GM19043 (cell line): ENCODE measurements at regions not wholly inside any gene's neighbourhood (a gene's known extent, or its start where the extent isn't known, plus 50 kb on each side); places are given as distances from the start of the nearest gene placed in this dataset.
"Not testable (repeated sequence)": the region's sequence is repeated elsewhere in the genome, so short reads cannot be mapped to it uniquely, and the experiment has no call there.

Experiments
- ATAC-seq: cut with Tn5 transposase; IDR thresholded peaks from one replicate; pipeline ENCODE4 v1.9.1; 2021; ENCODE audit warnings: low read depth; ENCODE audit not compliant: unreplicated experiment

DNA sequence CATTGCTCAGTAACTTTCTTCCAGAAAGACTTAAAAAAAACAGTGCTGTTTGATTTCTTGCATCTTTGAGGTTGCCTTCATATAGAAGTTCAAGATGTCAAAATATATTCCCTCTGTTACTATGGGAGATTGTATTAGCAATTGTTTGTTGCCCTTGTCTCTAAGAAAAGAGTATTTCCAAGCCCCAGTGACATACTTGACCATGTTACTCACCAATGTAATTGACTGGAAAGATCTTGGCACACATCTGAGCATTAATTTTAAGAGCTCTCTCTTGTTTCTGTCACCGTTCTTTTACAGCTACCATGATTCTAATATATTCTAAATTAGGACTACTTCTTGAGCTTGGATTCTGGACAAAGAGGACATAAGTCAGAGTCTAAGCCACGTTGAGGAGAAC lies 902.7 kb upstream of the EPHA5 start:
- no peak for ATAC-seq

DNA sequence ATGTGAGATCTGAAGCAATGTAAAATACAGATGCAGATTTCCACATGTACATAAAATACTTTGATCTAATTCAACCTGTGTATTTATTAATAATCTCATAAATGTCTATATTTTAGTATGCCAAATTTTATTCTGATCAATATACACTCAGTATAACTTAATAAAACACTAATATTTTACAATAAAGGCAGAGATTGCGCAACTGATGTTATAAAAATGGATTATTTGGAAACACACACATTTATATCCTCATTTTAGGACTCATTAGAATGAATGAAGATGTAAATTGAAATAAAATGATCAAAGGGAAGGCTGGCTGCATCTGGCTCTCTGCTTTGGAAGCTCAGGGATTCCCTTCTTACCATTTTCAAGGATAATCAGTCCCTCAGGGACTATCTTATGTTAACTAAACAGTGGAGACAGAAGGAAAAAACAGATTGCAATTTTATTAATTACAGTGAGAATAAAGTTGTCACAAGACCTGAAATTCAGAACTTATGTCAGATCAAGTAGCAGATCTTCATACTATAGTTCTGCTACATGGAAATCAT lies 900.9 kb upstream of the EPHA5 start:
- ATAC-seq = no peak

- no peak for ATAC-seq
These were observed 898.9 kb upstream of the EPHA5 start for GRCh38 chr4:66569228-66569627.

- no peak for ATAC-seq
These were observed 898.1 kb upstream of the EPHA5 start for GRCh38 chr4:66568431-66568830.

GRCh38 chr4:66568001-66568400 lies 897.7 kb upstream of the EPHA5 start:
- no peak for ATAC-seq

DNA sequence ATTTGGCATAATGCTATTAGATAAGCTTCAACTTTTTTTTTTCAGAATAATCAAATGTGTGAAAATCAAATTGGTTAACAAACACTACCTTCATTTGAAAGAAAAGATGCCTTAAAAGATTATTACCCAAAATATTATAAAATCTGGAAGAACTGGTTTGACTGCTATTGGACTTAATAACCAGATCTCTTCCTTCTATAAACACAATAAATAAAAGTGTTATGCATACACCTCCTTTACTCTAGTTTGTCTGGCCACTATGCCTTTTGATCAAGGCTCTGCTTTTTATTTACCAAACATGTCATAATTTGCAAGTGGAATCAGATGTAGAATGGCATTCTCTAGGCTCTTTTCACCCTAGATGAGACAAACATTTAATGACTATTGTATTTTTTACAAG lies 897.3 kb upstream of the EPHA5 start:
- no peak for ATAC-seq

DNA sequence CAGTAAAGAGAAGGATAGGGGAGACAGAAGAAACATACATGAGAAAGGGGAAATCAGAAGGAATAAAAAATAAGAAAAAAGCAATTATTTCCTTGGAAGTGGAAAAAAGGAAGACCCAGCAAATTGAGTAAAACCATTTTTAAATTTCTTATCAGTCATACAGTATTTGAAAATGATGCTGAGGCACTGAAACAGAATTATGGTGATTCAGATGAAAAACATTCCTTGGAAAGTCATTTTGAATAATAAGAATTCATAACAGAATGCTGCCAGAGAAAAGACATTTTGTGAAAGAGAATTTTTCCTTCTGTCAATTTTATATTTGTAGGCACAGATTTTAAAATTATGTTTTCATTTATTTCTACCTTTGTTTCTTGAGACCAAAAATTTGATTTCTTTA lies 895.5 kb upstream of the EPHA5 start:
- ATAC-seq = no peak

DNA sequence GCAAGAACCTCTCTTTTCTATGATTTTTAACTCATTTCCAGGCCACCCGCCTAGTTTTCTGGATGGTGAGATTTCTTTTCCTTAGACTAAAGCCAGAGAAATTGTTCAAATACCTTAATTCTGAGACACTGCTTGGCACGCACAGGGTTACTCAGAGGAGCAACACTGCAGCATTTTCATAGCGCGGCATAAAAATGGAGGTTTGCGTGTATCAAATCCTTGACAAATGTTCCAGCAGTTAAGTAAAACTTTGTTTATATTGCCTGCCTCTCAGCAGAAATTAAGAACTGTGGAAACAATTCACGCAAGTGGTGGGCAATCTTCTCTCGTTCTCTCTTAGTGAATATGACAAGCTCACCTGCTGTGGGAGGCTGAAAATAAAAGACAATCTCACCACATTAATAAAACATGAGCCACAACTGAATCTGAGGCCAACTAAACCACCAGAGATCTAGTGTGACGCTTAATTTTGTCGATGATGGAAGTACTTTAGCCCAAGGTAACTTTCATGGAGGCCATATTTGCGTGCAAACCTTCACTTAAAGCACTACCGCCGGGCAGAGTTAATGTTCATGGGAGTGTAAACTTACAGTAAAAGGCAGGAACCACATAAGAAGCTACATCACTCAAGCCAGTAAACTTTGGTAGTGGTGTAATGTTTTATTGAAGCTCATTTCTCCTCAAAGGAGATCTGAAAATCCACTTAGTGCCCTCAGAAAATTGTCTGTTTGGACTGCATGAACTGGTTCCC lies 894.8 kb upstream of the EPHA5 start:
- no peak for ATAC-seq

DNA sequence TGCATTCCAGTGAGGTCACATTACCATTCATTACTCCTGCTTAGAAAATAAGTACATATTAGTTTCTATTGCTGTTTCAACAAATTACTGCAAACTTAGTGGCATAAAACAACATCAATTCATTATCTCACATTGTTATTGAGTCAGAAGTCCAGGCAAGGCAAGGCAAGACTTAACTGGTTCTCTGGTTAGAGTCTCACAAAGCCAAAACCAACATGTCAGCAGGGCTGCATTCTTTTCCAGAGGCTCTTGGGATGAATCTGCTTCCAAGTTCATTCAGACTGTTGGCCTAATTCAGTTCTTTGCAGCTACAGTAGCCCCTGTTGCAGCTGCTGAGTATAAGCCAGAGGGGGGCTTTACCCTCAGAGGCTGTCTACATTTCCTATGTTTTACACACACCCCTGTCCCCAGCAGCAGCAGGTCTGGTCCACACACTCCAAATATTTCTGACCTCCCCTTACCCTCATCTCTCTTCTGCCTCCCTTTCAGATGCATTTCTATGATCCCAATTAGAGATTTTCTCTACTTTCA lies 892.1 kb upstream of the EPHA5 start:
- no peak for ATAC-seq

DNA sequence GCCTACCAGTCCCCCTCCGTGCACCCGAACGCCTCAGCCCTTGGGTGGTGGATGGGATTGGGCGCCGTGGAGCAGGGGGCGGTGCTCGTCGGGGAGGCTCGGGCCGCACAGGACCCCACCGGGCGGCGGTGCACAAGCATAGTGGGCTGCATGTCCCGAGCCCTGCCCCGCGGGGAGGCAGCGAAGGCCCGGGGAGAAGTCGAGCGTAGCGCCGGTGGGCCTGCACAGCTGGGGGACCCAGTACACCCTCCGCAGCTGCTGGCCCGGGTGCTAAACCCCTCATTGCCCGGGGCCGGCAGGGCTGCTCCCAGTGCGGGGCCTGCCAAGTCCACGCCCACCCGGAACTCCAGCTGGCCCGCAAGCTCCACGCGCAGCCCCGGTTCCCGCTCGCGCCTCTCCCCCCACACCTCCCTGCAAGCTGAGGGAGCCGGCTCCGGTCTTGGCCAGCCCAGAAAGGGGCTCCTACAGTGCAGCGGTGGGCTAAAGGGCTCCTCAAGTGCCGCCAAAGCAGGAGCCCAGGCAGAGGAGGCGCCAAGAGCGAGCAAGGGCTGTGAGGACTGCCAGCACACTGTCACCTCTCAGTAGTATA lies 891.3 kb upstream of the EPHA5 start:
- not testable (repeated sequence) for ATAC-seq

GRCh38 chr4:66558651-66559050 lies 888.4 kb upstream of the EPHA5 start:
- no peak for ATAC-seq

DNA sequence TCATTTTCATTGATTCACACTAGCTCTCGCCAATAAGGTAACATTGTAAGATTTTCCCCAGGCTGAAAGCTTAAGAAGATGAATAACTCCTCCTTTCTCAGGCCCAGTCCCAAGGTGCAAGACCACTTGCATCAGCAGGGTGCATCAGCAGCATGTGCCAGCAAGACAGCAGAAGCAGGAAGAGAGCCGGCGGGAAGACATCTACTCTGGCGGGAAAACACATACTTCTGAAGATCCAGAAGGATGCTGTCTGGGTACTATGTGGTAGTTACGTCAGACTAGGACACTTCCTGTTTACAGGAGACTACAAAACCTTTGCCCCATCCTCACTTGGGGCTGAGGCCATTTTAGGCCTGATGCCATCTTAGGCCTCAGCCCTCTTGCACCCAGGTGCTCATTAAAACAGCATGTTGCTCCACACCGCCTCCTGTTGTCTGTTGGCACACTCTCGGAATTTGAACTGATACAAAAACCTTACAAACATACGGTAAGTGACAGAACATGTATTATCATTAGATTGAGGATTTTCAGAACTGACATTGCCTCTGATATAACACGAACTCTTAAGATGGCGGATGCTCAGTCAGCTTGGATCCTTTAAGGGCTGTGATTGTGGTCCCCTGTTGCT lies 886.5 kb upstream of the EPHA5 start:
- ATAC-seq = no peak

GRCh38 chr4:66555301-66555700 lies 885.0 kb upstream of the EPHA5 start:
- ATAC-seq = no peak

DNA sequence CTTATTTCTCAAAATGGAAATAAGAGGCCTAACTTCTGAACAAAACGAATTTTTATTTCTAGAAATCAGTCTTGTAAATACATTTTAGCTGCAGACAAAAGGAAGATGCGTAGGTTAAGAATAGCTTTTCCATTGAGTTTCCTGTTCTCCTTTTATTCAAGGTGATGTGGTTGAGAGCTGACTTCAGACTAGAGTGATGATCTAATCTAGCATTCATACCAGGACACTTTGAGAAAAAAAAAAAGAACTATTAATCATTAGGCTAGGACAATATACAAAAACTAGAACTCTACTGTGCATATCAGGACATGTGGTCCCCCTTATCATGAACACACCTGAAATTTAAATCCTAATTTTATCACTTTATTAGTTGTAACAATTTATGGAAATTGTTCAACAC lies 884.5 kb upstream of the EPHA5 start:
- no peak for ATAC-seq

- not testable (repeated sequence) for ATAC-seq
These were observed 875.0 kb upstream of the EPHA5 start for GRCh38 chr4:66545301-66545700.

DNA sequence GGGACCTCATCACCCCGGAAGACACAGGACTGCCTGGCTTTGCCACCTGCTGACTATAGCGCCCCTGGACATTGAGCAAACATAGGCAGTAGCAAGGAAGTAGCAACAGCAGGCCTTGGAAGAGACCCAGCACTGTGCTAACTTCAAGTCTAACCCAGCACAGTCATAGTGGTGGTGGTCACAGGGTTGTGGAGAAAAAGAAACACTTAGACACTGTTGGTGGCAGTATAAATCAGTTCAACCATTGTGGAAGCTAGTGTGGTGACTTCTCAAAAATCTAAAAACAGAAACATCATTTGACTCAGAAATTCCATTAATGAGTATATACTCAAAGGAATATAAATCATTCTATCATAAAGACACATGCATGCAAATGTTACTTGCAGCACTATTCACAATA lies 874.0 kb upstream of the EPHA5 start:
- no peak for ATAC-seq

- no peak for ATAC-seq
These were observed 869.5 kb upstream of the EPHA5 start for GRCh38 chr4:66539745-66540144.

DNA sequence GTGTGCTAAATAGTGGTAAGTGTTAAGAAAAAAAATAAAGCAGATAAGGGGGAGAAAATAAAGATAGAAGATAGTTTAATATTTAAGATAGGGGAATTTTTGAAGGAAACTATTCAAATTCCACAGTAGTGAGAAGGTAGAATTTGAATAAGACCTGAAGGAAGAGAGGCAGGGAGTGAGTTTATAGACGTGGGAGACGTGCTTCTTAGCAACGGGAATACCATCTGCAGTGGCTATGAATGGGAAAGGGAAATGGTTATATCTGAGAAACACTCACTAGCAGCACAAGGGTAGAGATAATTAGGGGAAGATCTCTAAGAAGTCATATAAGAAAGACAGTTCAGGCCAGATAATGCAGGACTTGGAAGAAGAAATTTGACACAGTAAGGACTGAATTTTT lies 854.5 kb upstream of the EPHA5 start:
- ATAC-seq = no peak

- no peak for ATAC-seq
These were observed 852.0 kb upstream of the EPHA5 start for GRCh38 chr4:66522244-66522643.

- no peak for ATAC-seq
These were observed 846.7 kb upstream of the EPHA5 start for GRCh38 chr4:66516940-66517339.

GRCh38 chr4:66506985-66507384 lies 836.7 kb upstream of the EPHA5 start:
- no peak for ATAC-seq

- no peak for ATAC-seq
These were observed 831.7 kb upstream of the EPHA5 start for GRCh38 chr4:66501997-66502396.
